GM21381 (cell line): ENCODE measurements at regions not wholly inside any gene's neighbourhood (a gene's known extent, or its start where the extent isn't known, plus 50 kb on each side); places are given as distances from the start of the nearest gene placed in this dataset.

Experiments used
- ATAC-seq: cut with Tn5 transposase; IDR thresholded peaks from one replicate; pipeline ENCODE4 v1.9.1; 2021; ENCODE audit warnings: mild to moderate bottlenecking, moderate library complexity; ENCODE audit not compliant: unreplicated experiment

- ATAC-seq: no peak
Measured at GRCh38 chr4:138535316-138535715, 293.2 kb upstream of the SLC7A11 start.

GRCh38 chr4:138522366-138522765 is 280.2 kb upstream of the SLC7A11 start:
- peak; percentile 64 for ATAC-seq

GRCh38 chr4:138521809-138522208 is 279.7 kb upstream of the SLC7A11 start:
- ATAC-seq: no peak

DNA sequence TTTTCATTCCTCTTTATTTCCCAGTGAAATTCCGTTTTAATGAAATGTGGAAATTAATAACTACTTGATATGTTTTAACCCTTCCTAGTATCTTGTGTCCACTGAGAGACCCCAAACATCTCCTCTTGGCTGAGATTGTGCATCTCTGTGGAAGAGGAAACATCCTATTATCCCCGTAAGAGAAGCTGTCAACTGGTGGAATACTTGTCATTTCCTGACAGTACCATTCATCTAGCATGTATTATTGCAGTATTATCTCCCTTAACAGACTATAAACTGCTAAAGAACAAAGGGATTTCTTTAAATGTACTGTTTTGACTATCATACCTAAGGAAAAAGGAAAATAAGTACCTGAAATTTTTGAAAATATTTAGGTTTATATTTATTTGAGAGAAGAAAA is 277.3 kb upstream of the SLC7A11 start:
- no peak for ATAC-seq

GRCh38 chr4:138513535-138513934 is 271.4 kb upstream of the SLC7A11 start:
- no peak for ATAC-seq

DNA sequence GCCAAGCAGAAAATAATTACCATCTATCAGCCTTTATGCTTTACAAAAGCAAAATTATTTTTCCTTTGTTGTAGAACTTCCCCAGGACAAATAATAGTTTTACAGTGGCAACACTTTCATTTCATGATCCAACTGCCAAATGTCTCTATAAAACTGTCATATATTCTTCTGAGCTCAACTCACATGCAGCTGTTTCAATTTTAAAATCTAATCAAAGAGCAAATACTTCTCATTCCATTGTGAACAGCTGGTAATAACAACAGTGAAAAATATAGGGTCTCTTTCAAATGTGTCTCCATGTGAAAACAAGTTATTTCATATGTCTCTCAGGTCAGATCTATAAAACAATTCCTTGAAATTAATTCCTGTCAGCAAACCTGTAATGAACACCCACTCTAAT is 270.6 kb upstream of the SLC7A11 start:
- no peak for ATAC-seq

DNA sequence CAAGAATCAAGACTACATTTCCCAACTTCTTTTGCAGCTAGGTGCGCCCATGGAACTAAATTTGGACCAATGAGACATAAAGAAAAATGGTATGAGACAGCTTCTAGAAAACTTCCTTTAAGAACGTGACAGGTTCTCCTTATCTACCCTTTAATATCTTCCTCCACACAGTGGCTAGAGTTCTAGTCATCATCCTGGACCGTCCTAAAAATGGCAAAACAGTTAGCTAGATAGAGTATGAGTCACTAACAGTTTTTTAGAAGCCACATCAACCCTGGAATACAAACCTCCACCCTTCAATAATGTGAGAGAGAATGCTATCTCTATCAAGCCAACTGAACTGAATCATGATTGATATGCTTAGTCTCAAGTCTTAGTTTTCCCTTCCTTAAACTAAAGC is 267.9 kb upstream of the SLC7A11 start:
- no peak for ATAC-seq

DNA sequence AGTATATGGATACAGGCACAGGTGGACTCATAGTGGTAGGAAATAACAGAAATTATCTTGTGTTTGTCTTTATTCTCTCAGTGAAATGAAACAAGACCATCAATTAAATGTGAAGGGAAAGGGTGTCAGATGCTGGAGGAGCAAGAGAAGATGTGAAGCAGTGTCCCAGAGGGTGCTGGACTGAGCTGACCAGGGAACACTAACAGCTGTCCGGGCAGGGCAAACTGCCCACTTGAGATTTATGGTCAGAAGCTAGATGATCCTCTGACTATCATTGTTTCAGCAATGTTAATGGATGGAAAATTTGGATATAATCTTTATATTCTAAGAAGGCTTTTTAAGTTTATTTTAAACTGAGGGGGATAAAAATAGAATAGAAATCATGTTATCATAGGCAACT is 267.2 kb upstream of the SLC7A11 start:
- ATAC-seq: no peak

DNA sequence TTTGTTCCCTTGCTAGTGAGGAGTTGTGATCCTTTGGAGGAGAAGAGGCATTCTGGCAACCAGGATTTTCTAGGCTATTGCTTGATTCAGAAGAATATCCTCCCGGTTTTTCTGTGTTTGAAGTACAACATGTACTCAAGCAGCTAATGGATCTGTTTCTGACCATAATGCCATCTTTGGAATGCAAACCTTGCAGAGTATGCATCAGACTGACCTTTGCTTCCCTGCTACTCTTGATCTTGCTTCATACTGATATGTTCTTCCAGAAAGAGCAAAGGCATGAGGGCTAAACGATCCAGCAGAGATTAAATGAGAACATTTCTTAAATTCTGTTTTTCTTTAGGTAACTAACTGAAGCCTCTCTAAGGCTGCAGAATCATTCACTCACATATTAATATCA is 265.4 kb upstream of the SLC7A11 start:
- ATAC-seq: no peak

DNA sequence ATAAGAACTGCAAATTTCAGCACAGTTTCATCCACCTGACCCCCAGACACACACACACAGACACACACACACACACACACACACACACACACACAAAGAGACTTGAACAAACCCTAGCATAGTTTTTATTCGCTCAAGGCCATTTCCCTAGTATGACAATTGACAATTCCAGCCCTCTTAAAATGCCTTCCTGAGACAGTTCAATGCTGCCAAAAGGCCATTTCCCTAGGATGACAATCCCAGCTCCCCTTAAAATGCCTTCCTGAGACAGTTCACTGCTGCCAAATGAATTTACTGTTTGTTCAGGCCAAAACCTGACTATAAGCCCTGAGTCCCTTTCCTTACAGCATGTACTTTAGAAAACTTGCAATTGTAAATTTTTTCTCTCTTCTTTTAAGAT is 259.5 kb upstream of the SLC7A11 start:
- no peak for ATAC-seq

GRCh38 chr4:138500869-138501268 is 258.7 kb upstream of the SLC7A11 start:
- ATAC-seq: no peak

DNA sequence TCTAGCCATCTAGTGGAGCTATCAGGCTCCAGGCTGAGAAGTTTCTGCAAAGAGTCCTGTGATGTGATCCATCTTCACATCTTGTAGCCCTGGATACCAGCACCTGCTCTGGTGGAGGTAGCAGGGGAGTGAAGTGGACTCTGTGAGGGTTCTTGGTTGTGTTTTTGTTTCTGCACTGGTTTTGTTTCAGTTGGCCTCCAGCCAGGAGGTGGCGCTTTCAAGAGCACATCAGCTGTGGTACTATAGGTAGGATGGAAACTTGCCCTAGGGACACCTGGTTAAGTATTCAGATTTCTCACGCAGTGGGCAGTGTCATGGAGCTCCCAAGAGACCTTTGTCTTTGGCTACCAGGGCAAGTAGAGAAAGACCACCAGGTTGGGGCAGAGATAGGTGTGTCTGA is 257.5 kb upstream of the SLC7A11 start:
- no peak for ATAC-seq

GRCh38 chr4:138494931-138495330 is 252.8 kb upstream of the SLC7A11 start:
- no peak for ATAC-seq

DNA sequence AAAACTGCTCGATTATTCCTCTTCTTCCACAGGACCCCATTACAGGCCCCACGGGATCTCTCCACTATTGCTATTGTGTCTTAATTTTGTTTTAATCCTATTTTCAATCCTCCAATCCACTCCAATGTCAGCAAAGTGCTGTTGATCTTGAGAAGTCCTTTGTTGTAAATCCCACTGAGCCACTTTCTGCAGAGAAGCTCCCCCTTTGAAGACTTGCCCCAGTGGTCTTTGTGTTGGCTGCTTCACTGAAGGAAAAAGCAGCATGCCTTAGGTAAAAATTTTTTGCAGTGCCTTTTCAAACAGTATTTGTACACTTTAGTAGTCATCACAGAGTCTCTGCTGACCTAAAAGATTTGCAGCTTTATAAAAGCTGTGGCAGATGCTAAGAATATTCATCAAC is 252.0 kb upstream of the SLC7A11 start:
- ATAC-seq: no peak

- ATAC-seq: no peak
Measured at GRCh38 chr4:138492176-138492575, 250.0 kb upstream of the SLC7A11 start.

DNA sequence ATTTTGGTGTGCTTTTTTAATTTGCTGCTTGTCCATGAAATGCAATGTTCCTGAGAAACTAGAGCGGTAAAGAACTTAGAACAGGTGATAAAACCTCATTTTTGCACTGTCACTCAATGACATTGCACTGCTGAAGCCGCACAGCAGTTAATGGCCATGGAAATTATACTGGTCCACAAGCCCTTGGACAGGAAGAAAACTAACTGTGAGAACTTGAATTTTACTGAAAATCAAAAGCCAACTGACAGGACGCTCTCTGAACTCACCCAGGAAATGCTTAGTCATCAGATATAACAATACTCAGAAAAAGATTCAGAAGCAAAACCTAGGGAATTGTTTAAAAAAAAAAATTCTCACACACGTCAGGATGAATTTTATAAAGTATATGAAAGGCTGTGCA is 246.4 kb upstream of the SLC7A11 start:
- ATAC-seq: no peak

GRCh38 chr4:138487670-138488069 is 245.5 kb upstream of the SLC7A11 start:
- ATAC-seq: no peak

GRCh38 chr4:138487230-138487629 is 245.1 kb upstream of the SLC7A11 start:
- no peak for ATAC-seq

DNA sequence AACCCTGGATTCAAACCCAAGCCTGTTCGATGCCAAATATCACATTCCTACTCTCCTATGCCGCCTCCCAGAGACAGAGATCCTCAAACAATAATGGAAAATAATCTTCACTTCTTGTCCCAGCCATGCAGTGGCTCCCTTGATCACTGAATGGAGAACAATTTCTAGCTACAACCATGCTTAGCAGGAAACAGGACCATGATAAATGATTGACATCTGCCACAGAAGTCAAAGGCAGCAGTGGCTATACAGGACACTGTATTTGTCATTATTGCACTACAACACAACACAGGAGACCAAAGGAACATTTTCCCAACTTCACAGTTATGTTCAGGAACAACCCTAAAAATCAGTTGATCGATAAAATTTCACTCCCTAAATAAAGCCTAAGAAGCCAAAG is 243.3 kb upstream of the SLC7A11 start:
- ATAC-seq: no peak

DNA sequence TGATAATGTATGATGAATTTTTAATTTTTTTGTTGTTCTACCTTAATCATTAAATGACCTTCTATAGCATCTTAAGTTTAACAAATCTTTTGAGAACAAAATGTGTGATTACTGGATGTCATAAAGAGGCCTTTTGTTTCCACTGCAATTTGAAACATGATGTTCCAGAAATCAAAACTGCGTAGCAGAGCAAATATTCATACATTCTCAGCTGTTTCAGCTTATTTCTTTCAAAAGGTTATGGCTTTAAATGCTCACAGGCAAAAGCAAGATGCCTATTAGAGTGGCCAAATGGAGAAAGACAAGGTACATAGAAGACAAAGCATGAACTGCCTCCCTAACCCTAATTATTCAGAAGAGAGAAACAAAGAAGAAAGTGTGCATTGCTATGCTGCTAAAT is 233.0 kb upstream of the SLC7A11 start:
- no peak for ATAC-seq

DNA sequence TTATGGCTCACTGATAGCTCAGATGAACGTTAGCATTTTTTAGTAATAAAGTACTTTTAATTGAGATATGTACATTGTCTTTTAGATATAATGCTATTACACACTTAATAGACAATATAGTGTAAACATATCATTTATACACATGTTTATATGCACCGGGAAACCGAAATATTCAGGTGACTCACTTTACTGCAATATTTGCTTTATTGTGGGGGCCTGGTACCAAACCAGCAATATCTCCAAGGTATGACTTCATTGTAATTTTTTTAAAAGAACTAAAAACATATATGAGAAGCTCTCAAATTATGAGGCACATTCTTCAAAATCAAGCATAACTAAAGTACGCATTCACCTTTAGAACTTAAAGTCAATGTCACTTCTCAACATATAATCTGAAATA is 231.2 kb upstream of the SLC7A11 start:
- ATAC-seq: no peak

DNA sequence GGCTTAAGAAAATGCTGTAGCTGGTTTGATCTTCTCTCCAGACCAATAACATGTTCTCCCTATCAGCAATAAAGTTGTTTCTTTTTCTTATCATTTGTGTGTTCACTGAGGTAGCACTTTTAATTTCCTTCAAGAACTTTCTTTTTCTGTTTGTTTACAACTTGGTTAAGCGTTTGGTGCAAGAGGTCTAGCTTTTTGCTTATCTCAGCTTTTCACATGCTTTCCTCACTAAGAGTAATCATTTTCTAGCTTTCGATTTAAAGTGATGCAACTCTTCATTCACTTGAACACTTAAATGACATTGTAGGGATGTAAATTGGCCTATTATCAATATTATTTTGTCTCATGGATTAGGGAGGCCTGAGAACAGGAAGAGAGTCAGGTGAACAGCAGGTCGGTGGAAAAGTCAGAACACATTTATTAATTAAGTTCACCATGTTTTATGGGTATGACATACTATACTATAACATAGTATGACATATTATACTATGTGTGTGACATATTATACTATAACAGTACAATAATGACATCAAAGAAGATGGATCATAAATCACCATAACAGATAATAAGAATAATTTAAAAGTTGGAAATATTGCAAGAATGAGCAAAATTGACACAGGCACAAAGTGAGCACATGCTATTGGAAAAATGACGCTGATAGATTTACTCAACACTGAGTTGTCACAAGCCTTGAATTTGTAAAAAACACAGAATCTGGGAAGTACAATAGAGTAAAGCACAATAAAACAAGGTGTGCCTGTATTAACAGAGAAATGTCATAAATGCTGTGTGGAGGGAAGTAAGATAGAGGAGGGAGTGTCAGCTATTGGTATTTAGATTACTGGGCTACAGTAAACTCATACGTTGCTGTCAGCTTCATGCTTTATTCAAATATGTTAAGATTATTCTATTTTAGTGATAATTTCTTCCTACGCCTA is 218.6 kb upstream of the SLC7A11 start:
- no peak for ATAC-seq

DNA sequence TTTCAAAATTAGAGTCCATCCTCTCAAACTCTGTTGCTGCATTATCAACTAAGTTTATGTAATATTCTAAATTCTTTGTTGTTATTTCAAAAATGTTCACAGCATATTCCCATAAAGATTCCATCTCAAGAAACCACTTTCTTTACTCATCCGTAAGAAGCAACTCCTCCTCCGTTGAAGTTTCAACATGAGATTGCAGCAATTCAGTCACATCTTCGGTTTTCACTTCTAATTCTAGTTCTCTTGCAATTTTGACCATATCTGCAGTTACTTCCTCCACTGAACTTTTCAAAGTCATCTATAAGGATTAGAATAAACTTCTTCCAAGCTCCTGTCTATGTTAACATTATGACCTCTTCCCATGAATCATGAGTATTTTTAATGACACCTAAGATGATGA is 216.6 kb upstream of the SLC7A11 start:
- no peak for ATAC-seq
